ENCODE measurements at regions not wholly inside any gene's neighbourhood (a gene's known extent, or its start where the extent isn't known, plus 50 kb on each side); places are given as distances from the start of the nearest gene placed in this dataset.

- H3K9ac ChIP-seq = no peak overlapping the region
- H4K20me1 ChIP-seq (ENCODE audit: insufficient read depth) = no peaks in the 10 kb centered on the region
- H3K79me2 ChIP-seq (ENCODE audit: insufficient read depth, low read depth) = no peaks in the 10 kb centered on the region
- H2AFZ ChIP-seq (ENCODE audit: low read depth) = no peak overlapping the region
- no peak for TF ChIP-seq CTCF (conservative IDR thresholded peaks at IDR 0.05; ENCODE audit: low read depth, low read length)
- H3K27ac ChIP-seq = no peak overlapping the region
- no peaks in the 10 kb centered on the region for H3K36me3 ChIP-seq (ENCODE audit: insufficient read depth)
- H3K4me2 ChIP-seq = no peak overlapping the region
- no peaks in the 10 kb centered on the region for H3K27me3 ChIP-seq (ENCODE audit: insufficient read depth, low read depth)
- H3K4me3 ChIP-seq (IDR thresholded peaks at IDR 0.05; ENCODE audit: insufficient read depth, low read depth, low read length) = no peak overlapping the region
- H3K4me1 ChIP-seq (ENCODE audit: low read depth, poor library complexity, severe bottlenecking) = peaks cover 4% of the 10 kb centered on the region
Measured at GRCh38 chr13:79628463-79628862, 147.5 kb downstream of the NDFIP2 start.

- Histone ChIP-seq H3K4me3 (IDR thresholded peaks at IDR 0.05; ENCODE audit: insufficient read depth, low read depth, low read length) (no peak overlapping the region), H3K4me1 (ENCODE audit: low read depth, poor library complexity, severe bottlenecking) (peaks cover 19% of the 10 kb centered on the region), H3K4me2 (no peak overlapping the region), H3K9ac (no peak overlapping the region), H4K20me1 (ENCODE audit: insufficient read depth) (no peaks in the 10 kb centered on the region), H3K27me3 (ENCODE audit: insufficient read depth, low read depth) (no peaks in the 10 kb centered on the region), H3K36me3 (ENCODE audit: insufficient read depth) (no peaks in the 10 kb centered on the region), H3K27ac (no peak overlapping the region), H3K79me2 (ENCODE audit: insufficient read depth, low read depth) (no peaks in the 10 kb centered on the region), H2AFZ (ENCODE audit: low read depth) (no peak overlapping the region)
- no peak for TF ChIP-seq CTCF (conservative IDR thresholded peaks at IDR 0.05; ENCODE audit: low read depth, low read length)
Measured at GRCh38 chr13:79626924-79627323, 146.0 kb downstream of the NDFIP2 start.

GRCh38 chr13:79625517-79625916 is 144.6 kb downstream of the NDFIP2 start:
- Histone ChIP-seq H2AFZ (ENCODE audit: low read depth) (no peak overlapping the region), H4K20me1 (ENCODE audit: insufficient read depth) (no peaks in the 10 kb centered on the region), H3K9ac (no peak overlapping the region), H3K79me2 (ENCODE audit: insufficient read depth, low read depth) (no peaks in the 10 kb centered on the region), H3K27ac (no peak overlapping the region), H3K4me3 (IDR thresholded peaks at IDR 0.05; ENCODE audit: insufficient read depth, low read depth, low read length) (no peak overlapping the region), H3K27me3 (ENCODE audit: insufficient read depth, low read depth) (no peaks in the 10 kb centered on the region), H3K36me3 (ENCODE audit: insufficient read depth) (no peaks in the 10 kb centered on the region), H3K4me2 (no peak overlapping the region), H3K4me1 (ENCODE audit: low read depth, poor library complexity, severe bottlenecking) (peaks cover 33% of the 10 kb centered on the region)
- TF ChIP-seq CTCF (conservative IDR thresholded peaks at IDR 0.05; ENCODE audit: low read depth, low read length) = no peak

GRCh38 chr13:79621902-79622301 is 140.9 kb downstream of the NDFIP2 start:
- H3K4me1 ChIP-seq (ENCODE audit: low read depth, poor library complexity, severe bottlenecking) = peaks cover 40% of the 10 kb centered on the region
- H3K4me2 ChIP-seq = peak overlapping the region; percentile 62
- no peaks in the 10 kb centered on the region for H4K20me1 ChIP-seq (ENCODE audit: insufficient read depth)
- H3K4me3 ChIP-seq (IDR thresholded peaks at IDR 0.05; ENCODE audit: insufficient read depth, low read depth, low read length) = no peak overlapping the region
- no peaks in the 10 kb centered on the region for H3K36me3 ChIP-seq (ENCODE audit: insufficient read depth)
- TF ChIP-seq CTCF (conservative IDR thresholded peaks at IDR 0.05; ENCODE audit: low read depth, low read length) = no peak
- peak overlapping the region; percentile 30; the same call in 1 of the 2 replicates for H2AFZ ChIP-seq (ENCODE audit: low read depth)
- H3K27ac ChIP-seq = peak overlapping the region; percentile 98
- H3K79me2 ChIP-seq (ENCODE audit: insufficient read depth, low read depth) = no peaks in the 10 kb centered on the region
- no peaks in the 10 kb centered on the region for H3K27me3 ChIP-seq (ENCODE audit: insufficient read depth, low read depth)
- peak overlapping the region; percentile 64; the same call in 1 of the 2 replicates for H3K9ac ChIP-seq
